ENCODE measurements at regions not wholly inside any gene's neighbourhood (a gene's known extent, or its start where the extent isn't known, plus 50 kb on each side); places are given as distances from the start of the nearest gene placed in this dataset.
"Not testable (repeated sequence)": the region's sequence is repeated elsewhere in the genome, so short reads cannot be mapped to it uniquely, and the experiment has no call there.

DNA sequence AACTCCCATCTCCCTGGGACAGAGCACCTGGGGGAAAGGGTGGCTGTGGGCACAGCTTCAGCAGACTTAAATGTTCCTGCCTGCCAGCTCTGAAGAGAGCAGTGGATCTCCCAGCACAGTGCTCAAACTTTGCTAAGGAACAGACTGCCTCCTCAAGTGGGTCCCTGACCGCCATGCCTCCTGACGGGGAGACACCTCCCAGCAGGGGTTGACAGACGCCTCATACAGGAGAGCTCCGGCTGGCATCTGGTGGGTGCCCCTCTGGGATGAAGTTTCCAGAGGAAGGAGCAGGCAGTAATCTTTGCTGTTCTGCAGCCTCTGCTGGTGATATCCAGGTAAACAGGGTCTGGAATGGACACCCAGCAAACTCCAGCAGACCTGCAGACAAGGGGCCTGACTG lies 206.9 kb upstream of the NUDT10 start:
- not testable (repeated sequence) for DNase-seq; H3K27ac ChIP-seq (ENCODE audit: low read length); H3K36me3 ChIP-seq (ENCODE audit: insufficient read depth, low read length); H3K4me3 ChIP-seq (ENCODE audit: low read depth in 1 of 2, low read length in 2 of 2); H3K4me2 ChIP-seq (ENCODE audit: insufficient read depth, low read length); H3K4me1 ChIP-seq (ENCODE audit: insufficient read depth, low read length); H3K9me3 ChIP-seq (ENCODE audit: insufficient read depth, low read length, severe bottlenecking); ATAC-seq (ENCODE audit: insufficient read depth, low read depth); H4K20me1 ChIP-seq (ENCODE audit: insufficient read depth, low read length); H2AFZ ChIP-seq (ENCODE audit: low read depth, low read length); H3K9ac ChIP-seq (ENCODE audit: low read depth, low read length); H3K79me2 ChIP-seq (ENCODE audit: insufficient read depth, low read length); H3K27me3 ChIP-seq (ENCODE audit: insufficient read depth, low read length, poor library complexity)

DNA sequence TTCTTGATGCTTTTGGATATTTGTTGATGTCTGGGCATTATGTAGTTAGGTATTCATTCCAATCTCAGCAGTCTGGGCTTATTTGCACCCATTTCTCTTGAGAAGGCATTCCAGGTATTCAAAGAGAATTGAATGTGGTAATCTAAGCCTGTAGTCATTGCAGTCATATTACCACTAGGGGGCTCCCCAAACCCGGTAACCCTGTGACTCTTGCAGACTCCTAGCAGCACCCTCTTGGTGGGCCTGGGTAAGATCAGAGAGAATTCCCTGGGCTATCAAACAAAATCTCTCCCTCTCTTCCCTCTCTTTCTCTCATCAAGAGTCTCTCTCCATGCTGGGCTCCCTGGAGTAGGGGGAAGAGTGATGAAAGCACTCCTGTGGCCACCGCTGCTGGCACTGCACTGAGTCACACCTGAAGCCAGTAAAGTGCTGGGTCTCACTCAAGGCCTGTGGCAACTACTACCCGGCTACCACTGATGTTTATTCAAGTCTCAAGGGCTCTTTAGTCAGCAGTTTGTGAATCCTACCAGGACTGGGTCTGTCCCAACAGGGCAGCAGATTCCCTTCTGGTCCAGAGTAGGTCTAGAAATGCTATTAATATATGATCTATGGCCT lies 187.7 kb upstream of the NUDT10 start:
- Histone ChIP-seq H3K79me2 (ENCODE audit: insufficient read depth, low read length) (no peaks in the 10 kb centered on the region), H3K4me1 (ENCODE audit: insufficient read depth, low read length) (no peaks in the 10 kb centered on the region), H3K4me3 (ENCODE audit: low read depth in 1 of 2, low read length in 2 of 2) (no peak overlapping the region), H3K27me3 (ENCODE audit: insufficient read depth, low read length, poor library complexity) (no peaks in the 10 kb centered on the region), H4K20me1 (ENCODE audit: insufficient read depth, low read length) (no peaks in the 10 kb centered on the region), H3K4me2 (ENCODE audit: insufficient read depth, low read length) (no peak overlapping the region), H3K27ac (ENCODE audit: low read length) (no peak overlapping the region), H2AFZ (ENCODE audit: low read depth, low read length) (no peak overlapping the region), H3K36me3 (ENCODE audit: insufficient read depth, low read length) (no peaks in the 10 kb centered on the region), H3K9me3 (ENCODE audit: insufficient read depth, low read length, severe bottlenecking) (no peaks in the 10 kb centered on the region), H3K9ac (ENCODE audit: low read depth, low read length) (no peak overlapping the region)
- TF ChIP-seq, protein P1, sequence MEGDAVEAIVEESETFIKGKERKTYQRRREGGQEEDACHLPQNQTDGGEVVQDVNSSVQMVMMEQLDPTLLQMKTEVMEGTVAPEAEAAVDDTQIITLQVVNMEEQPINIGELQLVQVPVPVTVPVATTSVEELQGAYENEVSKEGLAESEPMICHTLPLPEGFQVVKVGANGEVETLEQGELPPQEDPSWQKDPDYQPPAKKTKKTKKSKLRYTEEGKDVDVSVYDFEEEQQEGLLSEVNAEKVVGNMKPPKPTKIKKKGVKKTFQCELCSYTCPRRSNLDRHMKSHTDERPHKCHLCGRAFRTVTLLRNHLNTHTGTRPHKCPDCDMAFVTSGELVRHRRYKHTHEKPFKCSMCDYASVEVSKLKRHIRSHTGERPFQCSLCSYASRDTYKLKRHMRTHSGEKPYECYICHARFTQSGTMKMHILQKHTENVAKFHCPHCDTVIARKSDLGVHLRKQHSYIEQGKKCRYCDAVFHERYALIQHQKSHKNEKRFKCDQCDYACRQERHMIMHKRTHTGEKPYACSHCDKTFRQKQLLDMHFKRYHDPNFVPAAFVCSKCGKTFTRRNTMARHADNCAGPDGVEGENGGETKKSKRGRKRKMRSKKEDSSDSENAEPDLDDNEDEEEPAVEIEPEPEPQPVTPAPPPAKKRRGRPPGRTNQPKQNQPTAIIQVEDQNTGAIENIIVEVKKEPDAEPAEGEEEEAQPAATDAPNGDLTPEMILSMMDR (IDR thresholded peaks at IDR 0.05; ENCODE audit: borderline replicate concordance, extremely low read depth, low read length, poor library complexity, severe bottlenecking): peak; percentile 73
- TF ChIP-seq EZH2 (IDR thresholded peaks at IDR 0.05; ENCODE audit: borderline replicate concordance, low read depth, low read length, severe bottlenecking): no peak
- ATAC-seq (ENCODE audit: insufficient read depth, low read depth) (peak; percentile 66; the same call in 2 of the 3 replicates), DNase-seq (peak; percentile 24)

DNA sequence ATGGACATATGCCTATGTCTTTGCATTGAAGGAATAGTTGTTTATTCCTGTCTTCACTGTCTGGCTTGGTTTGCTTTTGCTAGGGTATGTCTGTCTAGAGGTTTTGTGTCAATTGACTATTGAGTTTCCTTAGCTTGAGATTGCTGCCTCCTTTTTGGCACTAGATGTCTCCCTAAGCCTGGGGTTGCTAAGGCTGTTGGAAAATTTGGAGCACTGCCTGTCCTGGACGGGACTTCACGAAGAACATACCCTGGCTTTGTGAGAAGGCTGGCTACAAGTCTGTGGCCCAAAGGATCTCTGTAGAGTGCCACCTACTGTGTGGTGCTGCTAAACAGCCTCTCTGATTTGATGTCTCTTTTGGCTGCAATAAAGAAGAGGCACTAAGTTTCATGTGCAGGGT lies 183.8 kb upstream of the NUDT10 start:
- Histone ChIP-seq H3K36me3 (ENCODE audit: insufficient read depth, low read length) (no peaks in the 10 kb centered on the region), H3K27ac (ENCODE audit: low read length) (no peak overlapping the region), H3K9me3 (ENCODE audit: insufficient read depth, low read length, severe bottlenecking) (no peaks in the 10 kb centered on the region), H3K79me2 (ENCODE audit: insufficient read depth, low read length) (no peaks in the 10 kb centered on the region), H2AFZ (ENCODE audit: low read depth, low read length) (no peak overlapping the region), H3K4me2 (ENCODE audit: insufficient read depth, low read length) (no peak overlapping the region), H3K27me3 (ENCODE audit: insufficient read depth, low read length, poor library complexity) (no peaks in the 10 kb centered on the region), H3K4me1 (ENCODE audit: insufficient read depth, low read length) (no peaks in the 10 kb centered on the region), H3K4me3 (ENCODE audit: low read depth in 1 of 2, low read length in 2 of 2) (no peak overlapping the region), H3K9ac (ENCODE audit: low read depth, low read length) (no peak overlapping the region), H4K20me1 (ENCODE audit: insufficient read depth, low read length) (no peaks in the 10 kb centered on the region)
- ATAC-seq (ENCODE audit: insufficient read depth, low read depth): no peak
- DNase-seq: no peak
- TF ChIP-seq, protein P1 (IDR thresholded peaks at IDR 0.05; ENCODE audit: borderline replicate concordance, extremely low read depth, low read length, poor library complexity, severe bottlenecking): peak; percentile 14
- no peak for TF ChIP-seq EZH2 (IDR thresholded peaks at IDR 0.05; ENCODE audit: borderline replicate concordance, low read depth, low read length, severe bottlenecking)

DNA sequence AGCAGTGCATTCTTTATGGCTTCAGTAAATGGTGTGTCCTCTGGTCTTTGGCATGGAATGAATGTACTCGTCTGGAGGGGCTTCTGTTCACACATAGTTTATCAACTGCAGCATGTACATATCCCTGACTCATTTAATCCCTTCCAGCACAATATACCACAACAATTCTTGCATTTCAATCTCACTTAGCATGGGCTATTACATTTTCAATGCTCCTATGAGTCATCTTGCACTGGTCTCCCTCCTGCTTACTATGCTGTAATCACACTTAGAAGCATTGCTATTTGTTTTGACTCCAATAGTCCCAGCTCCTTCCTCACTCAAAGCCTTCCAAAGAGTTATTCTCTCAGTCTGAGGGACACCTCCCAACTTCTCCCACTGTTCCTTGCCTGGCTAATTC lies 180.9 kb upstream of the NUDT10 start:
- H3K36me3 ChIP-seq (ENCODE audit: insufficient read depth, low read length): no peaks in the 10 kb centered on the region
- H3K27me3 ChIP-seq (ENCODE audit: insufficient read depth, low read length, poor library complexity): no peaks in the 10 kb centered on the region
- TF ChIP-seq, protein P1 (IDR thresholded peaks at IDR 0.05; ENCODE audit: borderline replicate concordance, extremely low read depth, low read length, poor library complexity, severe bottlenecking): no peak
- no peak for TF ChIP-seq EZH2 (IDR thresholded peaks at IDR 0.05; ENCODE audit: borderline replicate concordance, low read depth, low read length, severe bottlenecking)
- DNase-seq: no peak
- H3K9me3 ChIP-seq (ENCODE audit: insufficient read depth, low read length, severe bottlenecking): no peaks in the 10 kb centered on the region
- H4K20me1 ChIP-seq (ENCODE audit: insufficient read depth, low read length): no peaks in the 10 kb centered on the region
- no peak overlapping the region for H3K4me3 ChIP-seq (ENCODE audit: low read depth in 1 of 2, low read length in 2 of 2)
- H3K9ac ChIP-seq (ENCODE audit: low read depth, low read length): no peak overlapping the region
- H3K27ac ChIP-seq (ENCODE audit: low read length): no peak overlapping the region
- no peak for ATAC-seq (ENCODE audit: insufficient read depth, low read depth)
- no peak overlapping the region for H2AFZ ChIP-seq (ENCODE audit: low read depth, low read length)
- H3K79me2 ChIP-seq (ENCODE audit: insufficient read depth, low read length): no peaks in the 10 kb centered on the region
- H3K4me2 ChIP-seq (ENCODE audit: insufficient read depth, low read length): no peak overlapping the region
- H3K4me1 ChIP-seq (ENCODE audit: insufficient read depth, low read length): no peaks in the 10 kb centered on the region

Measured in DND-41 (cell line).